ENCODE measurements at regions not wholly inside any gene's neighbourhood (a gene's known extent, or its start where the extent isn't known, plus 50 kb on each side); places are given as distances from the start of the nearest gene placed in this dataset.

DNA sequence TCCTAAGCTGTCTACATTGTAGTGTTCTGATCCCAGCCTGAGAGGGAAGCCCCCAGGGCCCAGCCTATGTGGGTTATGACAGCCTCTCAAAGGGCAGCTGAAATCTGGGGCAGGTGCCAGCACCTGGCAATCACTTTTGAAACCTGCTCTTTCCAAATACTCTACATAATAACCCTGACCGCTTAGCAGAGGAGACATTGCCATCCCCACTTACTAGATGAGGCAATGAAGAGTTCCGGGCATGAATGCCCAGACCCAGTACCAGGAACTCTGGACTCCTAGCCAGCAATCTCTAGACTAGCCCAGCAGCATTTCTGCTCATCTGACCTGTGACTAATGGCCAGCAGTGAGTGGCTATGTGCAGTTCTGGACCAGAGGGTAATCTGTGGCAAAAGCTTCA lies 412.4 kb upstream of the CADM1 start:
- H3K27me3 Mint-ChIP-seq (ENCODE audit: low read depth in 3 of 3): peaks cover 19 to 28% (median 19%) of the 10 kb centered on the region in 3 donors
- WGBS (ENCODE audit: insufficient coverage): 75% methylated on average over 2 of the region's 2 CpGs
- TF ChIP-seq, protein P1, sequence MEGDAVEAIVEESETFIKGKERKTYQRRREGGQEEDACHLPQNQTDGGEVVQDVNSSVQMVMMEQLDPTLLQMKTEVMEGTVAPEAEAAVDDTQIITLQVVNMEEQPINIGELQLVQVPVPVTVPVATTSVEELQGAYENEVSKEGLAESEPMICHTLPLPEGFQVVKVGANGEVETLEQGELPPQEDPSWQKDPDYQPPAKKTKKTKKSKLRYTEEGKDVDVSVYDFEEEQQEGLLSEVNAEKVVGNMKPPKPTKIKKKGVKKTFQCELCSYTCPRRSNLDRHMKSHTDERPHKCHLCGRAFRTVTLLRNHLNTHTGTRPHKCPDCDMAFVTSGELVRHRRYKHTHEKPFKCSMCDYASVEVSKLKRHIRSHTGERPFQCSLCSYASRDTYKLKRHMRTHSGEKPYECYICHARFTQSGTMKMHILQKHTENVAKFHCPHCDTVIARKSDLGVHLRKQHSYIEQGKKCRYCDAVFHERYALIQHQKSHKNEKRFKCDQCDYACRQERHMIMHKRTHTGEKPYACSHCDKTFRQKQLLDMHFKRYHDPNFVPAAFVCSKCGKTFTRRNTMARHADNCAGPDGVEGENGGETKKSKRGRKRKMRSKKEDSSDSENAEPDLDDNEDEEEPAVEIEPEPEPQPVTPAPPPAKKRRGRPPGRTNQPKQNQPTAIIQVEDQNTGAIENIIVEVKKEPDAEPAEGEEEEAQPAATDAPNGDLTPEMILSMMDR (IDR thresholded peaks at IDR 0.05): no peak
- H3K36me3 Mint-ChIP-seq: no peaks in the 10 kb centered on the region
- Histone ChIP-seq H3K36me3 (replicated peaks in 1 of 2; ENCODE audit: control insufficient read depth in 1 of 2, insufficient read depth in 2 of 2, low read length in 2 of 2) (no peaks in the 10 kb centered on the region), H3K27me3 (ENCODE audit: control insufficient read depth in 2 of 2, insufficient read depth in 2 of 2, low read length in 2 of 2) (peaks cover 0 to 3% of the 10 kb centered on the region in 2 donors), H3K27ac (ENCODE audit: low read depth in 1 of 2, low read length in 2 of 2) (no peak overlapping the region), H4K20me1 (ENCODE audit: insufficient read depth, low read length) (no peaks in the 10 kb centered on the region), H3K9me3 (replicated peaks in 1 of 2; ENCODE audit: control insufficient read depth in 1 of 2, insufficient read depth in 1 of 2, low read length in 2 of 2) (no peaks in the 10 kb centered on the region), H2AFZ (ENCODE audit: insufficient read depth, low read depth, low read length, poor library complexity, severe bottlenecking) (no peak overlapping the region), H3K4me3 (replicated peaks in 1 of 3; ENCODE audit: low read depth in 2 of 3, low read length in 3 of 3) (no peak overlapping the region), H3K4me2 (replicated peaks; ENCODE audit: extremely low read depth, low read length, poor library complexity, severe bottlenecking) (no peak overlapping the region), H3K79me2 (ENCODE audit: insufficient read depth, low read length) (no peaks in the 10 kb centered on the region), H3K9ac (ENCODE audit: insufficient read depth, low read length, poor library complexity, severe bottlenecking) (no peak overlapping the region), H3K4me1 (ENCODE audit: control insufficient read depth in 1 of 2, insufficient read depth in 2 of 2, low read length in 2 of 2) (peaks cover 27 to 32% of the 10 kb centered on the region in 2 donors)
- no peaks in the 10 kb centered on the region for H3K9me3 Mint-ChIP-seq
- H3K4me3 Mint-ChIP-seq: no peak overlapping the region
- intact Hi-C loops (cut with micrococcal nuclease): no loop called here
- peaks cover 29% of the 10 kb centered on the region for H3K4me1 Mint-ChIP-seq
- no peak overlapping the region for H3K27ac Mint-ChIP-seq
- DNase-seq: no peak

DNA sequence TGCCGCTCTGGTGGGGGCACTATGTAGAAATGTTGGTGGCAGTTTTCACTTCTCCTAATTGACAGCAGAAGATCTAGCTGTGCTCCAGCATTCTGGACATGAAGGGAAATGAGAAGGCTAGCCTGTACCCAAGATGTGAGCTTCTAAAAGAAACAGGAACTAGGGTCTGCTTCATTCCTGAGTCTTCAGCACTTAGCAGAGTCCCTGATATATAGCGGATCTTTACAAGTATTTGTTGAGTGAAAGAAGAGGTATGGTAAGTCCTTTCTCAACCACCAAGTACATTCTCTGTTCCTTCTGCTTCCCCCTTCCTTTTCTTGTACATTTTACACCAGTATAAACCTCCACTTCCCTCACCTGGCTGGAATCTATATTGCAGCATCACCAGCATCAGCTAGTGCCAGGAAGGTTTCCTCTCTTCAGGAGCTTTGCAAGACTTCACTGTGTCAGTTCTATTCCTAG lies 408.3 kb upstream of the CADM1 start:
- no peaks in the 10 kb centered on the region for H3K9me3 ChIP-seq (replicated peaks in 1 of 2; ENCODE audit: control insufficient read depth in 1 of 2, insufficient read depth in 1 of 2, low read length in 2 of 2)
- Mint-ChIP-seq H3K27me3 (ENCODE audit: low read depth in 3 of 3) (peaks cover 5 to 16% (median 14%) of the 10 kb centered on the region in 3 donors), H3K36me3 (no peaks in the 10 kb centered on the region), H3K27ac (peak overlapping the region in 4 of 7 donors; percentile 32 to 68 (median 34)), H3K4me3 (peak overlapping the region in 1 of 2 donors; percentile 44), H3K4me1 (peaks cover 21% of the 10 kb centered on the region), H3K9me3 (peaks cover 0 to 4% (median 0%) of the 10 kb centered on the region in 7 donors)
- H3K4me2 ChIP-seq (replicated peaks; ENCODE audit: extremely low read depth, low read length, poor library complexity, severe bottlenecking): peak overlapping the region; percentile 43
- DNase-seq: peak; percentile 64 to 80 (median 68)
- no peaks in the 10 kb centered on the region for H4K20me1 ChIP-seq (ENCODE audit: insufficient read depth, low read length)
- TF ChIP-seq, protein P1 (IDR thresholded peaks at IDR 0.05): peak; percentile 25
- no peak overlapping the region for H3K27ac ChIP-seq (ENCODE audit: low read depth in 1 of 2, low read length in 2 of 2)
- no peaks in the 10 kb centered on the region for H3K27me3 ChIP-seq (ENCODE audit: control insufficient read depth in 2 of 2, insufficient read depth in 2 of 2, low read length in 2 of 2)
- no peak overlapping the region for H2AFZ ChIP-seq (ENCODE audit: insufficient read depth, low read depth, low read length, poor library complexity, severe bottlenecking)
- H3K4me1 ChIP-seq (ENCODE audit: control insufficient read depth in 1 of 2, insufficient read depth in 2 of 2, low read length in 2 of 2): peaks cover 22% of the 10 kb centered on the region in 2 donors
- peak overlapping the region in 1 of 3 experiments; percentile 31 for H3K4me3 ChIP-seq (replicated peaks in 1 of 3; ENCODE audit: low read depth in 2 of 3, low read length in 3 of 3)
- no CpG with 5 or more reads among the region's 2 CpGs for WGBS (ENCODE audit: insufficient coverage)
- H3K9ac ChIP-seq (ENCODE audit: insufficient read depth, low read length, poor library complexity, severe bottlenecking): no peak overlapping the region
- no peaks in the 10 kb centered on the region for H3K79me2 ChIP-seq (ENCODE audit: insufficient read depth, low read length)
- no peaks in the 10 kb centered on the region for H3K36me3 ChIP-seq (replicated peaks in 1 of 2; ENCODE audit: control insufficient read depth in 1 of 2, insufficient read depth in 2 of 2, low read length in 2 of 2)
- intact Hi-C loops (cut with micrococcal nuclease): no loop called here

All from CD14-positive monocyte (primary cell).